IMR-90 (cell line): ENCODE measurements at regions not wholly inside any gene's neighbourhood (a gene's known extent, or its start where the extent isn't known, plus 50 kb on each side); places are given as distances from the start of the nearest gene placed in this dataset.

Experiments used
- ATAC-seq: fragments of 200-7000 bp; cut with Tn5 transposase; 2 replicates; pipeline ENCODE4 v1.9.1; 2020; ENCODE audit warnings: low read depth, mild to moderate bottlenecking, moderate library complexity
- BruUV-seq: library from RNA; stranded (reverse); fragments of 400-500 nt; replicated peaks from 2 replicates; lab custom pipeline; 2021; lab: Mats Ljungman, UMichigan
- CTCF ChIA-PET: fragments of 300-600 bp; formaldehyde crosslinking; extraction: SDS; loops from one replicate; lab custom pipeline; 2021; ENCODE audit warnings: antibody characterized with exemption; lab: Yijun Ruan, JAX
- POLR2A ChIA-PET: fragments of 300-600 bp; sonication (Branson Sonifier 250); formaldehyde crosslinking; loops from one replicate; lab custom pipeline; 2022; ENCODE audit warnings: antibody characterized with exemption; ENCODE audit not compliant: unreplicated experiment; lab: Charles Lee
- DNase-seq: peaks from one replicate; pipeline ENCODE4 v3.0.0; 2013
- H2AFZ ChIP-seq: replicated peaks from 2 replicates; pipeline ENCODE3; 2013; ENCODE audit warnings: low read length, mild to moderate bottlenecking; ENCODE audit not compliant: poor library complexity
- H2AK5ac ChIP-seq: 2 replicates; pipeline ENCODE4 v1.6.1; 2013; ENCODE audit warnings: low read depth, low read length, inconsistent platforms
- H2AK9ac ChIP-seq: replicated peaks from 2 replicates; pipeline ENCODE3; 2013; ENCODE audit warnings: mild to moderate bottlenecking, low read depth, low read length, moderate library complexity; ENCODE audit not compliant: poor library complexity
- H2BK120ac ChIP-seq: 2 replicates; pipeline ENCODE4 v1.6.1; 2013; ENCODE audit warnings: low read depth, low read length, inconsistent platforms
- H2BK15ac ChIP-seq: 3 replicates; pipeline ENCODE4 v1.6.1; 2013; ENCODE audit warnings: low read depth, low read length, inconsistent platforms
- H2BK20ac ChIP-seq: 2 replicates; pipeline ENCODE4 v1.6.1; 2013; ENCODE audit warnings: low read depth, mild to moderate bottlenecking, inconsistent platforms, low read length, moderate library complexity
- H2BK5ac ChIP-seq: 2 replicates; pipeline ENCODE4 v1.6.1; 2013; ENCODE audit warnings: mild to moderate bottlenecking, low read depth, low read length, inconsistent platforms; ENCODE audit not compliant: poor library complexity, severe bottlenecking
- H3K14ac ChIP-seq: replicated peaks from 2 replicates; pipeline ENCODE4 v1.6.1; 2013; ENCODE audit warnings: low read depth, low read length, inconsistent platforms
- H3K18ac ChIP-seq: 2 replicates; pipeline ENCODE4 v1.6.1; 2013; ENCODE audit warnings: low read depth, low read length, control low read depth
- H3K23ac ChIP-seq: 2 replicates; pipeline ENCODE4 v1.6.1; 2013; ENCODE audit warnings: low read depth, low read length, inconsistent platforms
- H3K27ac ChIP-seq: 2 replicates; pipeline ENCODE4 v1.5.1; 2013; ENCODE audit warnings: mild to moderate bottlenecking, control low read depth, low read length; ENCODE audit not compliant: insufficient read depth
- H3K27me3 ChIP-seq: 2 replicates; pipeline ENCODE4 v1.6.1; 2013; ENCODE audit warnings: low read length; ENCODE audit not compliant: control insufficient read depth, insufficient read depth
- H3K36me3 ChIP-seq: 2 replicates; pipeline ENCODE4 v1.6.1; 2013; ENCODE audit warnings: low read length, mixed read lengths; ENCODE audit not compliant: control insufficient read depth, insufficient read depth
- H3K4ac ChIP-seq: 2 replicates; pipeline ENCODE4 v1.6.1; 2013; ENCODE audit warnings: low read depth, low read length, inconsistent platforms
- H3K4me1 ChIP-seq: 2 replicates; pipeline ENCODE4 v1.6.1; 2013; ENCODE audit warnings: low read length, mixed read lengths; ENCODE audit not compliant: control insufficient read depth, insufficient read depth
- H3K4me2 ChIP-seq: 2 replicates; pipeline ENCODE4 v1.6.1; 2013; ENCODE audit warnings: low read depth, mild to moderate bottlenecking, control low read depth, low read length, moderate library complexity
- H3K4me3 ChIP-seq: 2 replicates; pipeline ENCODE4 v1.5.1; 2013; ENCODE audit warnings: low read depth, mild to moderate bottlenecking, control low read depth, low read length, moderate library complexity; ENCODE audit not compliant: insufficient read depth
- H3K56ac ChIP-seq: 2 replicates; pipeline ENCODE4 v1.6.1; 2013; ENCODE audit warnings: low read length, inconsistent platforms; ENCODE audit not compliant: insufficient read depth; ENCODE audit errors: extremely low read depth
- H3K79me1 ChIP-seq, 2 experiments: 2 replicates each; pipeline ENCODE4 v1.6.1; 2013; ENCODE audit warnings: low read length in 2 of 2, inconsistent platforms in 1 of 2, low read depth in 1 of 2
- H3K9ac ChIP-seq: 2 replicates; pipeline ENCODE4 v1.6.1; 2013; ENCODE audit warnings: low read depth, low read length, control low read depth
- H3K9me1 ChIP-seq: 2 replicates; pipeline ENCODE4 v1.6.1; 2013; ENCODE audit warnings: low read length, inconsistent platforms; ENCODE audit not compliant: insufficient read depth
- H3K9me3 ChIP-seq: 2 replicates; pipeline ENCODE4 v1.6.1; 2013; ENCODE audit warnings: low read length; ENCODE audit not compliant: control insufficient read depth, insufficient read depth
- H4K20me1 ChIP-seq: 2 replicates; pipeline ENCODE4 v1.6.1; 2013; ENCODE audit warnings: low read length, inconsistent platforms; ENCODE audit not compliant: insufficient read depth
- H4K5ac ChIP-seq: 2 replicates; pipeline ENCODE4 v1.6.1; 2013; ENCODE audit warnings: mild to moderate bottlenecking, low read depth, low read length, control low read depth
- H4K8ac ChIP-seq, 2 experiments: 2 replicates each; pipeline ENCODE4 v1.6.1; 2013; ENCODE audit warnings: low read depth in 2 of 2, low read length in 2 of 2, control low read depth in 1 of 2, inconsistent platforms in 1 of 2
- H4K91ac ChIP-seq: 2 replicates; pipeline ENCODE4 v1.6.1; 2013; ENCODE audit warnings: low read depth, low read length, inconsistent platforms; ENCODE audit not compliant: insufficient read depth
- BHLHE40 ChIP-seq: fragments of 150-350 bp; IDR thresholded peaks from 2 replicates; pipeline ENCODE4 v1.6.1; 2016; ENCODE audit warnings: mild to moderate bottlenecking, low read depth, low read length
- CEBPB ChIP-seq: IDR thresholded peaks from 2 replicates; pipeline ENCODE4 v1.6.1; 2012; ENCODE audit warnings: low read depth, low read length, improper control_type of control experiment
- CTCF ChIP-seq: conservative IDR thresholded peaks from 2 replicates; pipeline ENCODE4 v1.5.1; 2012; ENCODE audit warnings: mild to moderate bottlenecking, low read depth, low read length, improper control_type of control experiment
- ELK1 ChIP-seq: fragments of 150-350 bp; IDR thresholded peaks from 2 replicates; pipeline ENCODE4 v1.6.1; 2016; ENCODE audit warnings: low read depth, mild to moderate bottlenecking, low read length, moderate library complexity, borderline replicate concordance
- MAFK ChIP-seq: IDR thresholded peaks from 2 replicates; pipeline ENCODE4 v1.6.1; 2012; ENCODE audit warnings: low read depth, low read length, improper control_type of control experiment
- MAZ ChIP-seq: IDR thresholded peaks from 2 replicates; pipeline ENCODE4 v1.6.1; 2012; ENCODE audit warnings: low read depth, mild to moderate bottlenecking, low read length, improper control_type of control experiment, moderate library complexity, borderline replicate concordance
- MXI1 ChIP-seq: IDR thresholded peaks from 2 replicates; pipeline ENCODE4 v1.6.1; 2012; ENCODE audit warnings: low read depth, mild to moderate bottlenecking, low read length, moderate library complexity, borderline replicate concordance
- NFE2L2 ChIP-seq: fragments of 150-350 bp; IDR thresholded peaks from 2 replicates; pipeline ENCODE4 v1.6.1; 2016; ENCODE audit warnings: low read depth, mild to moderate bottlenecking, low read length
- POLR2A ChIP-seq: IDR thresholded peaks from 2 replicates; pipeline ENCODE4 v1.6.1; 2012; ENCODE audit warnings: mild to moderate bottlenecking, low read depth, low read length
- RAD21 ChIP-seq: IDR thresholded peaks from 2 replicates; pipeline ENCODE4 v1.6.1; 2012; ENCODE audit warnings: low read length, improper control_type of control experiment
- RCOR1 ChIP-seq: IDR thresholded peaks from 2 replicates; pipeline ENCODE4 v1.6.1; 2012; ENCODE audit warnings: mild to moderate bottlenecking, low read length, improper control_type of control experiment; ENCODE audit not compliant: insufficient replicate concordance
- RFX5 ChIP-seq: IDR thresholded peaks from 2 replicates; pipeline ENCODE4 v1.8.0; 2012; ENCODE audit warnings: low read depth, mild to moderate bottlenecking, low read length, moderate library complexity
- USF2 ChIP-seq: fragments of 150-350 bp; IDR thresholded peaks from 2 replicates; pipeline ENCODE4 v1.6.1; 2017; ENCODE audit warnings: mild to moderate bottlenecking, antibody characterized with exemption, low read length, low read depth
- WGBS, 2 experiments: methylation state at CpG; one replicate each; pipeline versions ENCODE4 v1.1.5 to v1.1.7; 2013; ENCODE audit warnings: missing lambda C conversion rate in 2 of 2; ENCODE audit not compliant: insufficient read length in 1 of 2; ENCODE audit errors: extremely low coverage in 2 of 2; 5-methylcytosine and 5-hydroxymethylcytosine counted together
- dilution Hi-C: fragments of 300-500 bp; cut with HindIII; formaldehyde crosslinking; loops from one replicate; pipeline ENCODE4 v1.14.3; 2018; ENCODE audit warnings: low sequenced_read_pairs; ENCODE audit not compliant: unreplicated experiment
- in situ Hi-C: fragments of 300-500 bp; cut with MboI; formaldehyde crosslinking; loops from 3 replicates; pipeline ENCODE4 v1.14.3; 2019; ENCODE audit warnings: low sequenced_read_pairs, inconsistent platforms, mixed read lengths
- intact Hi-C: fragments of 100-400 bp; cut with micrococcal nuclease; formaldehyde crosslinking; loops from 2 replicates; pipeline ENCODE4 v1.10.0; 2022

- Histone ChIP-seq H2BK20ac (no peak overlapping the region), H2AK9ac (no peak overlapping the region), H3K4ac (no peak overlapping the region), H3K56ac (no peak overlapping the region), H3K4me2 (no peak overlapping the region), H2BK5ac (no peak overlapping the region), H2AK5ac (no peak overlapping the region), H3K18ac (no peak overlapping the region), H3K4me3 (no peak overlapping the region), H3K9me1 (no peaks in the 10 kb centered on the region), H3K9me3 (no peaks in the 10 kb centered on the region), H3K36me3 (no peaks in the 10 kb centered on the region), H4K91ac (no peak overlapping the region), H2AFZ (no peak overlapping the region), H2BK120ac (no peak overlapping the region), H4K5ac (no peak overlapping the region), H3K9ac (no peak overlapping the region), H3K79me1 (no peaks in the 10 kb centered on the region), H3K14ac (no peak overlapping the region), H3K27ac (no peak overlapping the region), H4K20me1 (no peaks in the 10 kb centered on the region), H4K8ac (no peak overlapping the region), H3K23ac (no peak overlapping the region), H3K4me1 (no peaks in the 10 kb centered on the region), H3K27me3 (peaks cover 30% of the 10 kb centered on the region), H2BK15ac (no peak overlapping the region)
- TF ChIP-seq MXI1 (no peak), MAZ (no peak), BHLHE40 (no peak), RFX5 (no peak), ELK1 (no peak), RAD21 (no peak), CTCF (no peak), NFE2L2 (no peak), MAFK (no peak), USF2 (no peak), POLR2A (no peak), RCOR1 (no peak), CEBPB (no peak)
- no TSS peak for BruUV-seq
- ATAC-seq (no peak), DNase-seq (no peak)
- ChIA-PET POLR2A (no interaction called here), CTCF (interaction anchor here (0.7 kb wide), 1 partner anchor 79 kb away, joined by 6 read pairs; no protein-coding TSS in a partner anchor)
- dilution Hi-C loops (no loop called here), in situ Hi-C loops (no loop called here), intact Hi-C loops (no loop called here)
- no CpG with 5 or more reads among the region's 5 CpGs for WGBS, 2 experiments
Observed at GRCh38 chr3:193968380-193968974, 167.5 kb upstream of the HES1 start.
